DMS153 treated with DMSO at 0.1 percent for 48 hours (cell line): ENCODE measurements at regions not wholly inside any gene's neighbourhood (a gene's known extent, or its start where the extent isn't known, plus 50 kb on each side); places are given as distances from the start of the nearest gene placed in this dataset.
"Not testable (repeated sequence)": the region's sequence is repeated elsewhere in the genome, so short reads cannot be mapped to it uniquely, and the experiment has no call there.

Experiments
- DNase-seq: peaks from one replicate; lab custom pipeline; 2025; ENCODE audit not compliant: unreplicated experiment; lab: John Stamatoyannopoulos, UW

GRCh38 chr6:120526576-120526975 is 807.7 kb downstream of the TBC1D32 start:
- DNase-seq: no peak

GRCh38 chr6:120514544-120514943 is 819.7 kb downstream of the TBC1D32 start:
- DNase-seq: no peak

- no peak for DNase-seq
Observed at GRCh38 chr6:120511712-120512111, 822.6 kb downstream of the TBC1D32 start.

- no peak for DNase-seq
Observed at GRCh38 chr6:120498711-120499110, 835.6 kb downstream of the TBC1D32 start.

GRCh38 chr6:120496661-120497060 is 837.6 kb downstream of the TBC1D32 start:
- DNase-seq: no peak

GRCh38 chr6:120493505-120493904 is 840.8 kb downstream of the TBC1D32 start:
- no peak for DNase-seq

GRCh38 chr6:120489941-120490340 is 844.3 kb downstream of the TBC1D32 start:
- DNase-seq: no peak

- no peak for DNase-seq
Observed at GRCh38 chr6:120484146-120484545, 850.1 kb downstream of the TBC1D32 start.

- DNase-seq: no peak
Observed at GRCh38 chr6:120478650-120479049, 855.6 kb downstream of the TBC1D32 start.

GRCh38 chr6:120473804-120474203 is 860.5 kb downstream of the TBC1D32 start:
- no peak for DNase-seq

GRCh38 chr6:120468486-120468885 is 865.8 kb downstream of the TBC1D32 start:
- DNase-seq: no peak

GRCh38 chr6:120451508-120451907 is 882.8 kb downstream of the TBC1D32 start:
- DNase-seq: no peak

GRCh38 chr6:120447605-120448004 is 886.7 kb downstream of the TBC1D32 start:
- DNase-seq: no peak

- not testable (repeated sequence) for DNase-seq
Observed at GRCh38 chr6:120432840-120433239, 901.4 kb downstream of the TBC1D32 start.

- DNase-seq: no peak
Observed at GRCh38 chr6:120431841-120432240, 902.4 kb downstream of the TBC1D32 start.

GRCh38 chr6:120411394-120411793 is 922.9 kb downstream of the TBC1D32 start:
- DNase-seq: no peak

- no peak for DNase-seq
Observed at GRCh38 chr6:120410586-120410985, 923.7 kb downstream of the TBC1D32 start.

GRCh38 chr6:120407696-120408095 is 926.6 kb downstream of the TBC1D32 start:
- DNase-seq: no peak

GRCh38 chr6:120405947-120406346 is 928.3 kb downstream of the TBC1D32 start:
- DNase-seq: no peak

GRCh38 chr6:120395784-120396183 is 938.5 kb downstream of the TBC1D32 start:
- DNase-seq: no peak

- DNase-seq: no peak
Observed at GRCh38 chr6:120395330-120395729, 939.0 kb downstream of the TBC1D32 start.

GRCh38 chr6:120392941-120393340 is 941.3 kb downstream of the TBC1D32 start:
- DNase-seq: no peak

GRCh38 chr6:120384671-120385070 is 949.6 kb downstream of the TBC1D32 start:
- no peak for DNase-seq

GRCh38 chr6:120383681-120384080 is 950.6 kb downstream of the TBC1D32 start:
- no peak for DNase-seq
